ENCODE measurements at regions not wholly inside any gene's neighbourhood (a gene's known extent, or its start where the extent isn't known, plus 50 kb on each side); places are given as distances from the start of the nearest gene placed in this dataset.
"Not testable (repeated sequence)": the region's sequence is repeated elsewhere in the genome, so short reads cannot be mapped to it uniquely, and the experiment has no call there.

DNA sequence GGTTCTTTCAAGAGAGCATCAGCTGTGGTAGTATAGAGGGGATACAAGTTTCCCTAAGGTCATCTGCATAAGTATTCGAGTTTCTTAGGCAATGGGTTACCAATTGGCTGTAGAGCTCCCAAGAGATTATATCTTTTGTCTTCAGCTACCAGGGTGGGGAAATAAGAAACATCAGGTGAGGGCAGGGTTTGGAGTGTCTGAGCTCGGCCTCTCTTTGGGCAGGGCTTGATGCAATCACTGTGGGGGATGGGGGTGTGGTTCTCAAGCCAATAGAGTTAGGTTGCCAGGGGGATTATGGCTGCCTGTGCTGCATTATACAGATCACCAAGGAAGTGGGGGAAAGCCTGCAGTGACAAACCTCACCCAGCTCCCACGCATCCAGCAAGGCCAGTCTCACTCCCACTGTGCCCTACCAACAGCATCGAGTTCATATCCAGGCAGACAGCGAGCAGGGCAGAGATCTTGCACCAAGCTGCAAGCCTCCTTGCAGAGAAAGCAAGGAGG lies 172.1 kb upstream of the MAGEE2 start:
- Histone ChIP-seq H3K4me1 (no peaks in the 10 kb centered on the region), H3K4me3 (ENCODE audit: low read depth, low read length) (no peak overlapping the region), H3K9me3 (no peaks in the 10 kb centered on the region), H3K36me3 (no peaks in the 10 kb centered on the region), H3K27me3 (no peaks in the 10 kb centered on the region)
- TF ChIP-seq, protein P1, sequence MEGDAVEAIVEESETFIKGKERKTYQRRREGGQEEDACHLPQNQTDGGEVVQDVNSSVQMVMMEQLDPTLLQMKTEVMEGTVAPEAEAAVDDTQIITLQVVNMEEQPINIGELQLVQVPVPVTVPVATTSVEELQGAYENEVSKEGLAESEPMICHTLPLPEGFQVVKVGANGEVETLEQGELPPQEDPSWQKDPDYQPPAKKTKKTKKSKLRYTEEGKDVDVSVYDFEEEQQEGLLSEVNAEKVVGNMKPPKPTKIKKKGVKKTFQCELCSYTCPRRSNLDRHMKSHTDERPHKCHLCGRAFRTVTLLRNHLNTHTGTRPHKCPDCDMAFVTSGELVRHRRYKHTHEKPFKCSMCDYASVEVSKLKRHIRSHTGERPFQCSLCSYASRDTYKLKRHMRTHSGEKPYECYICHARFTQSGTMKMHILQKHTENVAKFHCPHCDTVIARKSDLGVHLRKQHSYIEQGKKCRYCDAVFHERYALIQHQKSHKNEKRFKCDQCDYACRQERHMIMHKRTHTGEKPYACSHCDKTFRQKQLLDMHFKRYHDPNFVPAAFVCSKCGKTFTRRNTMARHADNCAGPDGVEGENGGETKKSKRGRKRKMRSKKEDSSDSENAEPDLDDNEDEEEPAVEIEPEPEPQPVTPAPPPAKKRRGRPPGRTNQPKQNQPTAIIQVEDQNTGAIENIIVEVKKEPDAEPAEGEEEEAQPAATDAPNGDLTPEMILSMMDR (IDR thresholded peaks at IDR 0.05; ENCODE audit: low read depth, low read length), result no peak
- DNase-seq, result no peak

DNA sequence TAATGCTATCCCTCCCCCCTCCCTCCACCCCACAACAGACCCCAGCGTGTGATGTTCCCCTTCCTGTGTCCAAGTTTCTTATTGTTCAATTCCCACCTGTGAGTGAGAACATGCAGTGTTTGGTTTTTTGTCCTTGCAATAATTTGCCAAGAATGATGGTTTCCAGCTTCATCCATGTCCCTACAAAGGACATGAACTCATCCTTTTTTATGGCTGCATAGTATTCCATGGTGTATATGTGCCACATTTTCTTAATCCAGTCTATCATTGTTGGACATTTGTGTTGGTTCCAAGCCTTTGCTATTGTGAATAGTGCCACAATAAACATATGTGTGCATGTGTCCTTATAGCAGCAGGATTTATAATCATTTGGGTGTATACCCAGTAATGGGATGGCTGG lies 176.3 kb upstream of the MAGEE2 start:
- DNase-seq; H3K27me3 ChIP-seq; H3K4me1 ChIP-seq; H3K36me3 ChIP-seq; H3K9me3 ChIP-seq; H3K4me3 ChIP-seq (ENCODE audit: low read depth, low read length): not testable (repeated sequence)

DNA sequence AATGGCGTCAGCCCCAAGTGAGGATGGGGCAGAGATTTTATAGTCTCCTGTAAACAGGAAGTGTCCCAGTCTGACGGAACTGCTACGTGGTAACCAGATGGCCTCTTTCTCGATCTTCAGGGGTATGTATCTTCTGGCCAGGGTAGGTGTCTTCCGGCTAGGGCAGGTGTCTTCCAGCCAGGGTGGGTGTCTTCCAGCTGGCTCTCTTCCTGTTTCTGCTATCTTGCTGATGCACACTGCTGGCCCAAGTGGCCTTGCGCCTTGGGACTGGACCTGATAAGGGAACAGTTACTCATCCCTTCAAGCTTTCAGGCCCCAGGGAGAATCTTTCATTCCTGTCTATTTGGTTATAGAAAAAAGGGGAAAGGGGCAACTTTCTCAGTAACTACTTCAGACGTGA lies 178.7 kb upstream of the MAGEE2 start:
- TF ChIP-seq, protein P1 (IDR thresholded peaks at IDR 0.05; ENCODE audit: low read depth, low read length), result no peak
- no peaks in the 10 kb centered on the region for H3K4me1 ChIP-seq

DNA sequence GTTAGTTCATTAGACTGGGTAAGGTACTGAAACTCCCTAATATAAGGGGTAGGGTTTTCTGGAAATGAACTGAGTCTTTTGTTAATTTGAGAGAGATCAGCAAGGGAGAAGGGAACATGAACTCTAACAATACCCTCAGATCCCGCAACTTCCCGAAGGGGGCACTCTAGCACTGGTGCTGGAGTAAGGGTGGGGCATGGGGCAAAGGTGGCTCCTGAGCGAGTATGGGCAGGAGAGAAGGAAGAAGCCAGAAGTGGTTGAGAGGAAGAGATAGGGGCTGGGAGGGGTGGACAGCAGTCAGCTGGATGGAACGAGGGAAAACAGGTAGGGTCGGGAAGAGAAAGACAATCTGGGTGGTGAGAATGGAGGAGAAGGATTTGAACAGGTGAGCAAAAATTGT lies 183.2 kb upstream of the MAGEE2 start:
- H3K36me3 ChIP-seq, result no peaks in the 10 kb centered on the region
- DNase-seq, result no peak
- no peak overlapping the region for H3K4me3 ChIP-seq (ENCODE audit: low read depth, low read length)
- H3K9me3 ChIP-seq, result no peaks in the 10 kb centered on the region
- TF ChIP-seq, protein P1 (IDR thresholded peaks at IDR 0.05; ENCODE audit: low read depth, low read length), result no peak
- H3K4me1 ChIP-seq, result no peaks in the 10 kb centered on the region
- H3K27me3 ChIP-seq, result no peaks in the 10 kb centered on the region

More for the DNA sequence above, 178.7 kb upstream of the MAGEE2 start:
- DNase-seq, result no peak
- no peaks in the 10 kb centered on the region for H3K9me3 ChIP-seq
- no peaks in the 10 kb centered on the region for H3K27me3 ChIP-seq
- H3K4me3 ChIP-seq (ENCODE audit: low read depth, low read length), result no peak overlapping the region
- no peaks in the 10 kb centered on the region for H3K36me3 ChIP-seq

DNA sequence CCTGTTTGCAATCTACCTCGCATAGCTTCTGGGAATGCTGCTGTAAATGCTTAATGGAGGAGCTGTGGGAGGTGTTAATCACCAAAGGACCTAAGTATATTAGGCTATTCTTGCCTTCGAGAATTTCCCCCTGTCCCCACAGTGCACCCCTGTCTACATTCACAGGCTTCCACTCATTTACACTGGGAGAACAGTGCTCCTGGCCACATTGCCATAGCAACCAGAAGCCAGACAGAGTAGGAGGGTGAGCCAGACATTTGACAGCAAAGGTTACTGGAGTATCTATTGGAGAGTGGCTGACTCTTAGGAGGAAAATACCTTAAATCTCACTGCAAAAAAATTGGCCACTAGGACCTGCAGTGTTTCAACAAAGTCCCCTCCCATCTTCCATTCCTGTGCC lies 185.9 kb upstream of the PBDC1 start:
- Histone ChIP-seq H3K4me1 (no peaks in the 10 kb centered on the region), H3K27me3 (no peaks in the 10 kb centered on the region), H3K36me3 (no peaks in the 10 kb centered on the region), H3K4me3 (ENCODE audit: low read depth, low read length) (no peak overlapping the region), H3K9me3 (no peaks in the 10 kb centered on the region)
- no peak for DNase-seq
- TF ChIP-seq, protein P1 (IDR thresholded peaks at IDR 0.05; ENCODE audit: low read depth, low read length), result no peak

- TF ChIP-seq, protein P1 (IDR thresholded peaks at IDR 0.05; ENCODE audit: low read depth, low read length), result no peak
- H3K27me3 ChIP-seq, result no peaks in the 10 kb centered on the region
Observed at GRCh38 chrX:75989806-75990590, 182.9 kb upstream of the PBDC1 start.

More at GRCh38 chrX:75989806-75990590, 182.9 kb upstream of the PBDC1 start:
- Histone ChIP-seq H3K4me1 (no peaks in the 10 kb centered on the region), H3K36me3 (no peaks in the 10 kb centered on the region), H3K9me3 (no peaks in the 10 kb centered on the region), H3K4me3 (ENCODE audit: low read depth, low read length) (no peak overlapping the region)
- no peak for DNase-seq
